HEK293T (cell line): ENCODE measurements at regions not wholly inside any gene's neighbourhood (a gene's known extent, or its start where the extent isn't known, plus 50 kb on each side); places are given as distances from the start of the nearest gene placed in this dataset.
"Not testable (repeated sequence)": the region's sequence is repeated elsewhere in the genome, so short reads cannot be mapped to it uniquely, and the experiment has no call there.

Experiments used
- BHLHE40 ChIP-seq: fragments of 450-650 bp; IDR thresholded peaks from 2 replicates; pipeline ENCODE4 v1.6.1; 2016; ENCODE audit warnings: mild to moderate bottlenecking, moderate library complexity, borderline replicate concordance
- ELF4 ChIP-seq: fragments of 450-650 bp; IDR thresholded peaks from 2 replicates; pipeline ENCODE4 v1.6.1; 2017; ENCODE audit warnings: antibody characterized with exemption
- FOXK2 ChIP-seq: fragments of 450-650 bp; IDR thresholded peaks from 2 replicates; pipeline ENCODE4 v1.6.1; 2016; ENCODE audit warnings: mild to moderate bottlenecking
- LEF1 ChIP-seq: fragments of 450-650 bp; IDR thresholded peaks from 2 replicates; pipeline ENCODE4 v1.6.1; 2017; ENCODE audit warnings: mild to moderate bottlenecking, borderline replicate concordance
- PKNOX1 ChIP-seq: fragments of 450-650 bp; IDR thresholded peaks from 2 replicates; pipeline ENCODE4 v1.6.1; 2016
- SP1 ChIP-seq: fragments of 450-650 bp; IDR thresholded peaks from 2 replicates; pipeline ENCODE4 v1.6.1; 2017
- TARDBP ChIP-seq: fragments of 450-650 bp; IDR thresholded peaks from 2 replicates; pipeline ENCODE4 v1.6.1; 2016

- TF ChIP-seq TARDBP, ELF4, LEF1, SP1, BHLHE40, FOXK2, PKNOX1: not testable (repeated sequence)
Observed at GRCh38 chr2:87592974-87593373, 154.9 kb upstream of the PLGLB2 start.
